ENCODE measurements at regions not wholly inside any gene's neighbourhood (a gene's known extent, or its start where the extent isn't known, plus 50 kb on each side); places are given as distances from the start of the nearest gene placed in this dataset.

GRCh38 chr13:58495668-58496067 is 864.1 kb downstream of the PCDH17 start:
- TF ChIP-seq CTCF (IDR thresholded peaks at IDR 0.05) (no peak), POLR2AphosphoS5 (IDR thresholded peaks at IDR 0.05) (no peak), EP300 (IDR thresholded peaks at IDR 0.05) (no peak)

Data from gastroesophageal sphincter (tissue), 3 donors.